CD14-positive monocyte (primary cell): ENCODE measurements at regions not wholly inside any gene's neighbourhood (a gene's known extent, or its start where the extent isn't known, plus 50 kb on each side); places are given as distances from the start of the nearest gene placed in this dataset.

ENCODE experiments used
- DNase-seq, 3 donors: peaks; one replicate each; pipeline ENCODE4 v3.0.0-alpha.2; 2011 to 2022
- H2AFZ ChIP-seq: 2 replicates; pipeline ENCODE4 v1.6.0; 2012; ENCODE audit warnings: mild to moderate bottlenecking, low read depth, low read length, inconsistent platforms; ENCODE audit not compliant: insufficient read depth, poor library complexity, severe bottlenecking
- H3K27ac ChIP-seq, 2 donors: 1 replicate in 1 of 2; 2 replicates in 1 of 2; pipeline ENCODE4 v1.5.1; 2012 to 2013; ENCODE audit warnings: low read length in 2 of 2, control low read depth in 1 of 2, inconsistent platforms in 1 of 2, low read depth in 1 of 2, mild to moderate bottlenecking in 1 of 2
- H3K27me3 ChIP-seq, 2 donors: one replicate each; pipeline versions ENCODE4 v1.6.0 to v1.6.1; 2011 to 2013; ENCODE audit warnings: low read length in 2 of 2; ENCODE audit not compliant: control insufficient read depth in 2 of 2, insufficient read depth in 2 of 2
- H3K36me3 ChIP-seq, 2 donors: replicated peaks in 1 of 2; 1 replicate in 1 of 2; 2 replicates in 1 of 2; pipeline versions ENCODE4 v1.5.1 to v1.6.1; 2012 to 2013; ENCODE audit warnings: low read length in 2 of 2, control low read depth in 1 of 2, inconsistent platforms in 1 of 2, mild to moderate bottlenecking in 1 of 2; ENCODE audit not compliant: insufficient read depth in 2 of 2, control insufficient read depth in 1 of 2
- H3K4me1 ChIP-seq, 2 donors: 1 replicate in 1 of 2; 2 replicates in 1 of 2; pipeline versions ENCODE4 v1.5.1 to v1.6.1; 2012 to 2013; ENCODE audit warnings: low read length in 2 of 2, control low read depth in 1 of 2, inconsistent platforms in 1 of 2, mild to moderate bottlenecking in 1 of 2, moderate library complexity in 1 of 2; ENCODE audit not compliant: insufficient read depth in 2 of 2, control insufficient read depth in 1 of 2
- H3K4me2 ChIP-seq: replicated peaks from 2 replicates; pipeline ENCODE3; 2012; ENCODE audit warnings: low read length, moderate library complexity, mild to moderate bottlenecking; ENCODE audit not compliant: poor library complexity, severe bottlenecking; ENCODE audit errors: extremely low read depth
- H3K4me3 ChIP-seq, 3 experiments: fragments of 200-600 bp in 1 of 3; sonication (generic) in 1 of 3; replicated peaks in 1 of 3; 1 replicate in 2 of 3; 2 replicates in 1 of 3; pipeline ENCODE4 v1.5.1; 2011 to 2013; ENCODE audit warnings: low read length in 3 of 3, mild to moderate bottlenecking in 3 of 3, control low read depth in 2 of 3, low read depth in 2 of 3, inconsistent platforms in 1 of 3, moderate library complexity in 1 of 3
- H3K79me2 ChIP-seq: 2 replicates; pipeline ENCODE4 v1.6.0; 2012; ENCODE audit warnings: mild to moderate bottlenecking, control low read depth, inconsistent platforms, low read length, moderate library complexity; ENCODE audit not compliant: insufficient read depth
- H3K9ac ChIP-seq: 2 replicates; pipeline ENCODE4 v1.6.0; 2017; ENCODE audit warnings: low read length, mild to moderate bottlenecking; ENCODE audit not compliant: insufficient read depth, poor library complexity, severe bottlenecking
- H3K9me3 ChIP-seq, 2 donors: replicated peaks in 1 of 2; 1 replicate in 1 of 2; 2 replicates in 1 of 2; pipeline versions ENCODE4 v1.5.1 to v1.6.1; 2012 to 2013; ENCODE audit warnings: low read length in 2 of 2, control low read depth in 1 of 2; ENCODE audit not compliant: control insufficient read depth in 1 of 2, insufficient read depth in 1 of 2
- H4K20me1 ChIP-seq: 2 replicates; pipeline ENCODE4 v1.6.0; 2012; ENCODE audit warnings: mild to moderate bottlenecking, low read length, control low read depth, moderate library complexity; ENCODE audit not compliant: insufficient read depth
- H3K27ac Mint-ChIP-seq, 7 donors: one replicate each; pipeline ENCODE4 v1.8.0; 2020; ENCODE audit warnings: mild to moderate bottlenecking in 7 of 7, mixed read lengths in 7 of 7, moderate library complexity in 6 of 7, inconsistent platforms in 2 of 7
- H3K27me3 Mint-ChIP-seq, 3 donors: one replicate each; pipeline ENCODE4 v1.8.0; 2021 to 2022; ENCODE audit warnings: low read depth in 3 of 3, mild to moderate bottlenecking in 3 of 3, mixed read lengths in 3 of 3, moderate library complexity in 3 of 3, inconsistent platforms in 1 of 3
- H3K36me3 Mint-ChIP-seq, 2 donors: one replicate each; pipeline ENCODE4 v1.8.0; 2020; ENCODE audit warnings: mixed read lengths in 2 of 2, inconsistent platforms in 1 of 2, mild to moderate bottlenecking in 1 of 2
- H3K4me1 Mint-ChIP-seq: one replicate; pipeline ENCODE4 v1.8.0; 2020; ENCODE audit warnings: mild to moderate bottlenecking, mixed read lengths
- H3K4me3 Mint-ChIP-seq, 2 donors: one replicate each; pipeline ENCODE4 v1.8.0; 2020; ENCODE audit warnings: mild to moderate bottlenecking in 2 of 2, mixed read lengths in 2 of 2, moderate library complexity in 1 of 2
- H3K9me3 Mint-ChIP-seq, 7 donors: one replicate each; pipeline ENCODE4 v1.8.0; 2020 to 2022; ENCODE audit warnings: mixed read lengths in 7 of 7, mild to moderate bottlenecking in 6 of 7, moderate library complexity in 6 of 7, inconsistent platforms in 2 of 7
- WGBS: methylation state at CpG from one replicate; pipeline ENCODE4 v1.1.5; 2013; ENCODE audit warnings: missing lambda C conversion rate; ENCODE audit not compliant: insufficient coverage; 5-methylcytosine and 5-hydroxymethylcytosine counted together
- intact Hi-C, 2 donors: fragments of 100-400 bp; cut with micrococcal nuclease; formaldehyde crosslinking; loops; one replicate each; pipeline versions ENCODE4 v1.15.0 to v1.15.1; 2023
- TF ChIP-seq, protein P1 (sequence below): fragments of 200-600 bp; IDR thresholded peaks from one replicate; pipeline ENCODE4 v1.8.0; 2022; ENCODE audit warnings: antibody characterized with exemption, mild to moderate bottlenecking

DNA sequence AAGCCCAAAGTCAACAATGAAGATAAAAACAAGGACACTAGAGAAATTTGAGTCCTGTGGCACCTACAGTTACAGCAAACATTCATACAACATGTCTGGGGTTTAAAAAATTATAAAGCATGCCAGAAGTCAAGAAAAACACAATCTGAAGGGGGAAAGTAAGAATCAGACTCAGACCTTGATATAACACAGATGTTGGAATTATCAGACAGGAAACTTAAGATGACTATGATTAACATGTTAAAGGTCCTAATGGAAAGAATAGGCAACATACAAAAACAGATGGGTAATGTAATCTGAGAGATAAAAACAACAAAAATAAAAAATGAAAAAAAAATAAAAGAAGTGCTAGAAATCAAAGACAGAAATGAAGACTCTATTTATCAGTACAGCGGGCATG, 446.5 kb downstream of the SPRY1 start:
- Mint-ChIP-seq H3K27ac (no peak overlapping the region), H3K9me3 (peaks cover 0 to 5% (median 0%) of the 10 kb centered on the region in 7 donors), H3K4me3 (no peak overlapping the region), H3K27me3 (peaks cover 0 to 3% (median 2%) of the 10 kb centered on the region in 3 donors), H3K4me1 (no peaks in the 10 kb centered on the region), H3K36me3 (no peaks in the 10 kb centered on the region)
- H3K9me3 ChIP-seq, result peaks cover 0 to 5% of the 10 kb centered on the region in 2 donors
- no peak overlapping the region for H3K27ac ChIP-seq
- intact Hi-C loops, result no loop called here
- no peaks in the 10 kb centered on the region for H3K27me3 ChIP-seq
- no CpG with 5 or more reads among the region's 1 CpG for WGBS
- no peaks in the 10 kb centered on the region for H4K20me1 ChIP-seq
- no peak overlapping the region for H3K9ac ChIP-seq
- H3K4me2 ChIP-seq, result no peak overlapping the region
- DNase-seq, result no peak
- no peaks in the 10 kb centered on the region for H3K79me2 ChIP-seq
- H3K4me3 ChIP-seq, result no peak overlapping the region
- H2AFZ ChIP-seq, result no peak overlapping the region
- TF ChIP-seq, protein P1, sequence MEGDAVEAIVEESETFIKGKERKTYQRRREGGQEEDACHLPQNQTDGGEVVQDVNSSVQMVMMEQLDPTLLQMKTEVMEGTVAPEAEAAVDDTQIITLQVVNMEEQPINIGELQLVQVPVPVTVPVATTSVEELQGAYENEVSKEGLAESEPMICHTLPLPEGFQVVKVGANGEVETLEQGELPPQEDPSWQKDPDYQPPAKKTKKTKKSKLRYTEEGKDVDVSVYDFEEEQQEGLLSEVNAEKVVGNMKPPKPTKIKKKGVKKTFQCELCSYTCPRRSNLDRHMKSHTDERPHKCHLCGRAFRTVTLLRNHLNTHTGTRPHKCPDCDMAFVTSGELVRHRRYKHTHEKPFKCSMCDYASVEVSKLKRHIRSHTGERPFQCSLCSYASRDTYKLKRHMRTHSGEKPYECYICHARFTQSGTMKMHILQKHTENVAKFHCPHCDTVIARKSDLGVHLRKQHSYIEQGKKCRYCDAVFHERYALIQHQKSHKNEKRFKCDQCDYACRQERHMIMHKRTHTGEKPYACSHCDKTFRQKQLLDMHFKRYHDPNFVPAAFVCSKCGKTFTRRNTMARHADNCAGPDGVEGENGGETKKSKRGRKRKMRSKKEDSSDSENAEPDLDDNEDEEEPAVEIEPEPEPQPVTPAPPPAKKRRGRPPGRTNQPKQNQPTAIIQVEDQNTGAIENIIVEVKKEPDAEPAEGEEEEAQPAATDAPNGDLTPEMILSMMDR, result no peak
- no peaks in the 10 kb centered on the region for H3K36me3 ChIP-seq
- no peaks in the 10 kb centered on the region for H3K4me1 ChIP-seq

DNA sequence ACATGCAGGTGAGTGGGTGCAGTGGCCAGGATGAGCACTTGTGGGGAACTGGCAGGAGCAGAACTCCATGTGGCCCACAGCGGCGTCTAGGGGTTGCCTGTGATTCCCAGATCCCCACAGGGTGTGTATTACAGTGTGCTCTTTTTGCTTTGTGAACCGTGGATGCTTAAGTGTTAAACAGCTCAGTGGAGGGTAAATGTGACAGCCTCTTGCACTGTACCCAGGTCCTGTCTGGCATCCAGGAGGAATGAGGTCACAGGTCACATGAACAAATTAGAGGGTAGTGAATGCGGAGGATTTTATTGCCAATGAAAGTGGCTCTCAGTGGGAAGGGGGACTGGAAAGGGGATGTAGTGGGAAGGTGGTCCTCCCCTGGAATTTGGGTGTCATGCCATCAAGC, 447.8 kb downstream of the SPRY1 start:
- intact Hi-C loops, result no loop called here

More for the DNA sequence above, 447.8 kb downstream of the SPRY1 start:
- H3K4me1 Mint-ChIP-seq, result no peaks in the 10 kb centered on the region
- Histone ChIP-seq H3K4me3 (no peak overlapping the region), H3K27me3 (no peaks in the 10 kb centered on the region), H3K79me2 (no peaks in the 10 kb centered on the region), H4K20me1 (no peaks in the 10 kb centered on the region), H3K9me3 (peaks cover 0 to 5% of the 10 kb centered on the region in 2 donors), H3K4me1 (no peaks in the 10 kb centered on the region), H3K27ac (no peak overlapping the region), H3K4me2 (no peak overlapping the region), H3K36me3 (no peaks in the 10 kb centered on the region), H3K9ac (no peak overlapping the region), H2AFZ (no peak overlapping the region)
- TF ChIP-seq, protein P1, result no peak
- H3K9me3 Mint-ChIP-seq, result peaks cover 0 to 5% (median 0%) of the 10 kb centered on the region in 7 donors
- H3K36me3 Mint-ChIP-seq, result no peaks in the 10 kb centered on the region
- H3K4me3 Mint-ChIP-seq, result no peak overlapping the region
- WGBS, result 85% methylated on average over 4 of the region's 4 CpGs
- no peak overlapping the region for H3K27ac Mint-ChIP-seq
- DNase-seq, result no peak
- peaks cover 0 to 3% (median 2%) of the 10 kb centered on the region in 3 donors for H3K27me3 Mint-ChIP-seq
